Parathyroid adenoma (tissue), 2 donors: ENCODE measurements at regions not wholly inside any gene's neighbourhood (a gene's known extent, or its start where the extent isn't known, plus 50 kb on each side); places are given as distances from the start of the nearest gene placed in this dataset.

Experiments
- H2AFZ ChIP-seq: fragments of 300-600 bp; sonication (generic); one replicate; pipeline ENCODE4 v1.7.0; 2017; ENCODE audit warnings: antibody characterized with exemption, mild to moderate bottlenecking
- H3K27ac ChIP-seq: fragments of 300-600 bp; sonication (generic); one replicate; pipeline ENCODE4 v1.7.0; 2017
- H3K27me3 ChIP-seq: fragments of 300-600 bp; sonication (generic); one replicate; pipeline ENCODE4 v1.7.0; 2017; ENCODE audit warnings: low read length; ENCODE audit not compliant: control insufficient read depth, insufficient read depth
- H3K36me3 ChIP-seq: fragments of 300-600 bp; sonication (generic); one replicate; pipeline ENCODE4 v1.7.0; 2017; ENCODE audit warnings: low read length; ENCODE audit not compliant: control insufficient read depth, insufficient read depth
- H3K4me1 ChIP-seq: fragments of 300-600 bp; sonication (generic); one replicate; pipeline ENCODE4 v1.7.0; 2017; ENCODE audit warnings: control low read depth
- H3K4me2 ChIP-seq: fragments of 300-600 bp; sonication (generic); one replicate; pipeline ENCODE4 v1.7.0; 2017; ENCODE audit warnings: low read length
- H3K4me3 ChIP-seq: fragments of 300-600 bp; sonication (generic); one replicate; pipeline ENCODE4 v1.7.0; 2017; ENCODE audit warnings: low read depth, low read length
- H3K79me2 ChIP-seq: fragments of 300-600 bp; sonication (generic); one replicate; pipeline ENCODE4 v1.7.0; 2017; ENCODE audit warnings: control low read depth
- H3K9ac ChIP-seq: fragments of 300-600 bp; sonication (generic); one replicate; pipeline ENCODE4 v1.7.0; 2017; ENCODE audit warnings: mild to moderate bottlenecking
- H3K9me3 ChIP-seq: fragments of 300-600 bp; sonication (generic); one replicate; pipeline ENCODE4 v1.7.0; 2017; ENCODE audit warnings: low read length; ENCODE audit not compliant: control insufficient read depth
- CTCF ChIP-seq: fragments of 300-600 bp; sonication (generic); IDR thresholded peaks from one replicate; pipeline ENCODE4 v1.7.0; 2017; ENCODE audit warnings: antibody characterized with exemption, mild to moderate bottlenecking
- donor health status: primary hyperparathyroidism.

- Histone ChIP-seq H3K27ac (no peak overlapping the region), H3K9ac (no peak overlapping the region), H3K27me3 (no peaks in the 10 kb centered on the region), H3K4me2 (no peak overlapping the region), H3K4me3 (no peak overlapping the region), H3K4me1 (no peaks in the 10 kb centered on the region), H3K9me3 (no peaks in the 10 kb centered on the region), H3K36me3 (no peaks in the 10 kb centered on the region), H3K79me2 (no peaks in the 10 kb centered on the region), H2AFZ (no peak overlapping the region)
- no peak for TF ChIP-seq CTCF
Observed at GRCh38 chr11:71140206-71140919, 112.0 kb downstream of the SHANK2 start.

- no peak overlapping the region for H3K9ac ChIP-seq
- no peak overlapping the region for H3K4me2 ChIP-seq
Observed at GRCh38 chr11:71139516-71140205, 112.7 kb downstream of the SHANK2 start.

GRCh38 chr11:71138737-71139425 lies 113.5 kb downstream of the SHANK2 start:
- H3K4me3 ChIP-seq, result no peak overlapping the region
- no peak overlapping the region for H3K9ac ChIP-seq
- TF ChIP-seq CTCF, result no peak
- H3K4me2 ChIP-seq, result no peak overlapping the region
- no peaks in the 10 kb centered on the region for H3K36me3 ChIP-seq
- no peaks in the 10 kb centered on the region for H3K27me3 ChIP-seq
- no peaks in the 10 kb centered on the region for H3K4me1 ChIP-seq
- H3K9me3 ChIP-seq, result no peaks in the 10 kb centered on the region
- no peak overlapping the region for H3K27ac ChIP-seq
- no peak overlapping the region for H2AFZ ChIP-seq
- no peaks in the 10 kb centered on the region for H3K79me2 ChIP-seq

More at GRCh38 chr11:71139516-71140205, 112.7 kb downstream of the SHANK2 start:
- Histone ChIP-seq H3K27ac (no peak overlapping the region), H3K9me3 (no peaks in the 10 kb centered on the region), H3K36me3 (no peaks in the 10 kb centered on the region), H3K79me2 (no peaks in the 10 kb centered on the region), H3K4me1 (no peaks in the 10 kb centered on the region), H2AFZ (no peak overlapping the region), H3K4me3 (no peak overlapping the region), H3K27me3 (no peaks in the 10 kb centered on the region)
- TF ChIP-seq CTCF, result no peak

GRCh38 chr11:71137376-71137775 lies 115.0 kb downstream of the SHANK2 start:
- no peak overlapping the region for H2AFZ ChIP-seq
- no peak overlapping the region for H3K4me2 ChIP-seq
- H3K4me3 ChIP-seq, result no peak overlapping the region
- H3K36me3 ChIP-seq, result no peaks in the 10 kb centered on the region
- no peaks in the 10 kb centered on the region for H3K79me2 ChIP-seq
- H3K9ac ChIP-seq, result no peak overlapping the region
- H3K27me3 ChIP-seq, result no peaks in the 10 kb centered on the region
- H3K4me1 ChIP-seq, result no peaks in the 10 kb centered on the region
- H3K27ac ChIP-seq, result no peak overlapping the region
- H3K9me3 ChIP-seq, result no peaks in the 10 kb centered on the region
- no peak for TF ChIP-seq CTCF
